Trophoblast cell (in vitro differentiated cells and primary cell): ENCODE measurements at regions not wholly inside any gene's neighbourhood (a gene's known extent, or its start where the extent isn't known, plus 50 kb on each side); places are given as distances from the start of the nearest gene placed in this dataset.

Source experiments
- DNase-seq, 2 donors: peaks; one replicate each; pipeline ENCODE4 v3.0.0-alpha.2; 2016
- H2AFZ ChIP-seq: 2 replicates; pipeline ENCODE4 v1.6.1; 2013; ENCODE audit warnings: low read length, moderate library complexity, mild to moderate bottlenecking; ENCODE audit not compliant: insufficient read depth, poor library complexity
- H2AK5ac ChIP-seq: 2 replicates; pipeline ENCODE4 v1.6.1; 2013; ENCODE audit warnings: mild to moderate bottlenecking, low read length
- H2BK120ac ChIP-seq: 2 replicates; pipeline ENCODE4 v1.6.1; 2013; ENCODE audit warnings: low read length, mild to moderate bottlenecking, moderate library complexity; ENCODE audit not compliant: insufficient read depth, poor library complexity
- H2BK12ac ChIP-seq: 2 replicates; pipeline ENCODE4 v1.6.1; 2013; ENCODE audit warnings: mild to moderate bottlenecking, low read length, moderate library complexity
- H2BK5ac ChIP-seq: 2 replicates; pipeline ENCODE4 v1.6.1; 2013; ENCODE audit warnings: low read length, low read depth, moderate library complexity, mild to moderate bottlenecking; ENCODE audit not compliant: poor library complexity
- H3K14ac ChIP-seq: 2 replicates; pipeline ENCODE4 v1.6.1; 2013; ENCODE audit warnings: mild to moderate bottlenecking, low read length
- H3K18ac ChIP-seq: 2 replicates; pipeline ENCODE4 v1.6.1; 2013; ENCODE audit warnings: mild to moderate bottlenecking, low read length
- H3K23ac ChIP-seq: 2 replicates; pipeline ENCODE4 v1.6.1; 2013; ENCODE audit warnings: low read length
- H3K27ac ChIP-seq: 2 replicates; pipeline ENCODE4 v1.5.1; 2013; ENCODE audit warnings: low read depth, mild to moderate bottlenecking, inconsistent platforms, low read length, moderate library complexity
- H3K27me3 ChIP-seq: 2 replicates; pipeline ENCODE4 v1.6.1; 2013; ENCODE audit warnings: inconsistent platforms, mild to moderate bottlenecking, low read length, moderate library complexity; ENCODE audit not compliant: insufficient read depth
- H3K36me3 ChIP-seq, 2 experiments: 1 replicate in 1 of 2; 2 replicates in 1 of 2; pipeline ENCODE4 v1.6.1; 2013; ENCODE audit warnings: low read length in 2 of 2, mild to moderate bottlenecking in 2 of 2, moderate library complexity in 1 of 2; ENCODE audit not compliant: insufficient read depth in 2 of 2, control insufficient read depth in 1 of 2
- H3K4ac ChIP-seq: 2 replicates; pipeline ENCODE4 v1.6.1; 2013; ENCODE audit warnings: low read depth, mild to moderate bottlenecking, low read length, moderate library complexity
- H3K4me1 ChIP-seq, 2 experiments: 1 replicate in 1 of 2; 2 replicates in 1 of 2; pipeline ENCODE4 v1.6.1; 2013; ENCODE audit warnings: low read length in 2 of 2, mild to moderate bottlenecking in 2 of 2, moderate library complexity in 1 of 2; ENCODE audit not compliant: insufficient read depth in 2 of 2, control insufficient read depth in 1 of 2
- H3K4me2 ChIP-seq: 2 replicates; pipeline ENCODE4 v1.6.1; 2013; ENCODE audit warnings: inconsistent platforms, mild to moderate bottlenecking, low read length, moderate library complexity
- H3K4me3 ChIP-seq: 2 replicates; pipeline ENCODE4 v1.5.1; 2013; ENCODE audit warnings: mild to moderate bottlenecking, low read depth, low read length, inconsistent platforms
- H3K79me1 ChIP-seq: one replicate; pipeline ENCODE4 v1.6.1; 2013; ENCODE audit warnings: low read length
- H3K79me2 ChIP-seq: 2 replicates; pipeline ENCODE4 v1.6.1; 2013; ENCODE audit warnings: low read length, mild to moderate bottlenecking; ENCODE audit not compliant: control insufficient read depth, insufficient read depth, poor library complexity
- H3K9ac ChIP-seq: 2 replicates; pipeline ENCODE4 v1.6.1; 2013; ENCODE audit warnings: mild to moderate bottlenecking, low read length
- H3K9me3 ChIP-seq: 2 replicates; pipeline ENCODE4 v1.6.1; 2013; ENCODE audit warnings: low read depth, mild to moderate bottlenecking, control low read depth, inconsistent platforms, low read length; ENCODE audit not compliant: insufficient read depth
- H4K12ac ChIP-seq: 2 replicates; pipeline ENCODE4 v1.6.1; 2013; ENCODE audit warnings: low read depth, mild to moderate bottlenecking, low read length, moderate library complexity
- H4K8ac ChIP-seq: 2 replicates; pipeline ENCODE4 v1.6.1; 2013; ENCODE audit warnings: low read depth, mild to moderate bottlenecking, low read length, moderate library complexity
- H4K91ac ChIP-seq: one replicate; pipeline ENCODE4 v1.6.1; 2013; ENCODE audit warnings: low read depth, mild to moderate bottlenecking, low read length, moderate library complexity
- WGBS: extraction: QIAGEN DNeasy Blood & Tissue Kit; methylation state at CpG from one replicate; pipeline ENCODE4 v1.1.7; 2013; ENCODE audit warnings: missing lambda C conversion rate; ENCODE audit not compliant: insufficient read length, insufficient coverage; ENCODE audit errors: extremely low coverage; 5-methylcytosine and 5-hydroxymethylcytosine counted together

DNA sequence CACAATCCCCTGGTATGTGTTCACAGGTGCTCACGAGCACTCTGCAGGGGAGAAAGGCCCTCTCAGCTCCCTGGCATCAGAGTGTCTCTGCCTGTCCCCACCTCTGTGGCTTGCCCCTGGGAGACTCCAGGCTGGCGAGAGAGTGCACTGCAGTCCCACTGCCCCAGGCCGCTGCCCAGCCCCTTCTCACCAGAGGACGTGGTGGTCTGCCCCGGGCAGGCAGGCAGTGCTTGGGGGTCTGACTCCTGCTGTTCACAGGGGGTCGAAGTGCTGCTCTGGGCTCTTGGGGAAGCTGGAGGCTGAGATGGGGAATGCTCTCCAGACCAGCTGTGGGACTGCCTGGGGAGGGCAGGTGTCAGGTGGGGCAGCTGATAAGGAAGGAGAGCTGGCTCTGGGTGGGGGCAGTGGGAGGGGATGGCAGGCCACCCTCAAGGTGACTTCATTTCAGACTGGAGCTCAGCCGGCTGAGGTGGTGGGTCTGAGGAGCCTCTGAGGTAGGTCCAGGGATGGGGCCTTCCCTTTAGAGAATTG, 151.0 kb upstream of the B3GAT1 start:
- Histone ChIP-seq H3K9ac (no peak overlapping the region), H3K4me3 (no peak overlapping the region), H3K4me2 (no peak overlapping the region), H3K18ac (no peak overlapping the region), H2BK120ac (no peak overlapping the region), H4K91ac (no peak overlapping the region), H3K79me2 (no peaks in the 10 kb centered on the region), H3K27ac (no peak overlapping the region), H3K27me3 (no peaks in the 10 kb centered on the region), H4K8ac (no peak overlapping the region), H2BK5ac (no peak overlapping the region), H3K4ac (no peak overlapping the region), H3K4me1 (peaks cover 34 to 37% of the 10 kb centered on the region in 2 experiments), H3K9me3 (peaks cover 2% of the 10 kb centered on the region), H2AK5ac (peak overlapping the region; percentile 42), H4K12ac (no peak overlapping the region), H3K14ac (peak overlapping the region; percentile 0), H3K79me1 (peaks cover 14% of the 10 kb centered on the region), H2AFZ (no peak overlapping the region), H3K23ac (no peak overlapping the region), H3K36me3 (no peaks in the 10 kb centered on the region), H2BK12ac (peak overlapping the region; percentile 6)
- DNase-seq = no peak
- no CpG with 5 or more reads among the region's 7 CpGs for WGBS

DNA sequence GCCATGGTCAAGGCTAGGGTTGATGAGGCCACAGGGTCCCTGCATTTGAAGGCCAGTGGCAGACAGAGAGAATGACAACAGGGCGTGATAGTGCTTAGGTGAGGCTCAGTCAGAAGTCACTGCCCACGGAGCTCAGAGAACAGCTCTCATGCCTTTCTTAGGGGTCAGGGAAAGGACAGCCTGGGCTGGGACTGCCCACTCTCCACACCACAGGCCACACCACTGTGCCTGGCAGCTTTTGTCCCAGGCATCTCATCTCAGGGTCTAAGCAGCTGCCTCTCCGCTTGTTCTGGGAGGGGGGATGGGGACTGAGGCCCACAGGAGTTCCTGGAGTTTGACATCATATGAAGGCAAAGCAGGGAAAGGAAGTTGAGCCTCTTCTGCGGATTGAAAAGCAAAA, 150.2 kb upstream of the B3GAT1 start:
- peaks cover 36 to 38% of the 10 kb centered on the region in 2 experiments for H3K4me1 ChIP-seq
- peaks cover 2% of the 10 kb centered on the region for H3K9me3 ChIP-seq
- H3K36me3 ChIP-seq = no peaks in the 10 kb centered on the region
- H3K18ac ChIP-seq = peak overlapping the region; percentile 10
- H3K9ac ChIP-seq = no peak overlapping the region
- peaks cover 14% of the 10 kb centered on the region for H3K79me1 ChIP-seq
- peak overlapping the region; percentile 24 for H3K14ac ChIP-seq
- no peak overlapping the region for H3K4ac ChIP-seq
- no peak for DNase-seq
- no peaks in the 10 kb centered on the region for H3K27me3 ChIP-seq
- H4K8ac ChIP-seq = no peak overlapping the region
- H3K23ac ChIP-seq = no peak overlapping the region
- H4K91ac ChIP-seq = peak overlapping the region; percentile 12
- H3K79me2 ChIP-seq = no peaks in the 10 kb centered on the region
- H2BK5ac ChIP-seq = no peak overlapping the region
- H2BK120ac ChIP-seq = peak overlapping the region; percentile 8
- no peak overlapping the region for H4K12ac ChIP-seq
- peak overlapping the region; percentile 13 for H2AK5ac ChIP-seq
- no peak overlapping the region for H3K4me3 ChIP-seq
- no peak overlapping the region for H3K4me2 ChIP-seq
- WGBS = no CpG with 5 or more reads among the region's 4 CpGs
- no peak overlapping the region for H2AFZ ChIP-seq
- peak overlapping the region; percentile 12 for H3K27ac ChIP-seq
- H2BK12ac ChIP-seq = peak overlapping the region; percentile 11

DNA sequence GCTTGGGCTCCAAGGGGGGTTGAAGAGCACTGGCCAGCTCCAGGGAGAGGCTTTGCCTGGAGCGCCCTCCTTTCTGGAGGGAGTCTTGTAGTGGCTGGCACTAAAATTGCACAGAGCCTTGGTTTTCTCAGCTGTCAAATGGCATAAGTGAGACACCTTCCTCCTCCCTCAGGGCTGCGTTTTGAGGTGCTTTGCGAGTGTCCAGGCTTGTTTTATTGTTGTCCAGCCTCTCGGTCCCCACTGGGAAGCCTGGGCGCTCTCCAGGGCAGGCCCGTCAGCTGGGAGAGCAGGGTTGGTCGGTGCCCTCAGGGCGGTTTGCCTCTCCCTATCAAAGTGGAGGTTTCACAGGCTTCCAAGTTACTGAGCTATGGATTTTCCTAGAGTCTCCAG, 149.3 kb upstream of the B3GAT1 start:
- peak overlapping the region; percentile 39 for H2BK120ac ChIP-seq
- peak overlapping the region; percentile 36 for H4K91ac ChIP-seq
- no peaks in the 10 kb centered on the region for H3K36me3 ChIP-seq
- H3K14ac ChIP-seq = no peak overlapping the region
- no peak overlapping the region for H3K18ac ChIP-seq
- DNase-seq = no peak
- H3K4me1 ChIP-seq = peaks cover 36 to 43% of the 10 kb centered on the region in 2 experiments
- H3K9me3 ChIP-seq = peaks cover 2% of the 10 kb centered on the region
- H4K12ac ChIP-seq = no peak overlapping the region
- peak overlapping the region; percentile 15 for H3K4me2 ChIP-seq
- H3K9ac ChIP-seq = no peak overlapping the region
- no peak overlapping the region for H2BK12ac ChIP-seq
- WGBS = no CpG with 5 or more reads among the region's 8 CpGs
- H3K79me1 ChIP-seq = peaks cover 14% of the 10 kb centered on the region
- H3K27me3 ChIP-seq = no peaks in the 10 kb centered on the region
- peak overlapping the region; percentile 72 for H3K27ac ChIP-seq
- no peak overlapping the region for H2AFZ ChIP-seq
- no peak overlapping the region for H3K4me3 ChIP-seq
- no peak overlapping the region for H2AK5ac ChIP-seq
- peak overlapping the region; percentile 34 for H2BK5ac ChIP-seq
- H3K4ac ChIP-seq = no peak overlapping the region
- H3K79me2 ChIP-seq = no peaks in the 10 kb centered on the region
- no peak overlapping the region for H3K23ac ChIP-seq
- H4K8ac ChIP-seq = no peak overlapping the region

DNA sequence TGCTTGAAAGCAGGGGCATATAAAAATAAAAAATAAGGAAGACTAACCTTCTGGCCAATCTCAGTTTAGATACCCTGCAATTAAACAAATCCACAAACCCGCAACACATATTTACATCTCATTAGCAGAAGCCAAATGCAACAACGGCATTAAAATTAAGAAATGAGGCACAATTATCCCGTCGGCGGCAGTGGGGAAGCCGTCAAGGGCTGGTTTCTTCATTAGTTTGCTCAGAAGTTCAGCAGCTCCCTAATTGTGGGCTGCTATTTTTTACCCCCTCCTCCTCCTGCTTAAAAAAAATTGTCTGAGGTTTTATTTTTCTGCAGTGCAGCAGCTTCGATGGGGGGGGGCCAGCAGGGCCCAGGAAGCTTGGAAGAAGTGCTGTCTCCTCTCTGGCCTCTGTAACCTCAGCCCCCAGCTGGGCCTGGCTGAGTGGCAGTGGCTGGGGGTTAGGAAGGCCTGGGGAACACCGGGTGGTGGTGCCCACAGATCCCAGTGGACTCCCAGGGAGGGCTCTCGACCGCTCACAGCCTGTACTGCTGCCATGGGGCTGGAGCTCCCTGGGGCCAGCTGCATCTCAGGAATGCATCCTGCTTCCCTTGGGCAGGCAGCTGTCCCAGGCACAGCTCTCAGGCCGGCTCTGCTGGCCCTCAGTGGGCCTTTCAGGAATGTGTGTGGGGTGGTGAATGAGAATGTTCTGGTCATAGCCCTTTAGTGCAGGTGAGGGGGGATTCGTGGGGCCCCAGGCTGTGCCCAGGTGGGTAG, 148.7 kb upstream of the B3GAT1 start:
- peaks cover 14% of the 10 kb centered on the region for H3K79me1 ChIP-seq
- peak overlapping the region; percentile 15 for H3K4me2 ChIP-seq
- H3K79me2 ChIP-seq = no peaks in the 10 kb centered on the region
- no peak overlapping the region for H2AK5ac ChIP-seq
- H4K91ac ChIP-seq = peak overlapping the region; percentile 36
- WGBS = no CpG with 5 or more reads among the region's 12 CpGs
- no peak overlapping the region for H3K18ac ChIP-seq
- no peak overlapping the region for H4K12ac ChIP-seq
- peaks cover 2% of the 10 kb centered on the region for H3K9me3 ChIP-seq
- H3K4me3 ChIP-seq = no peak overlapping the region
- no peak overlapping the region for H3K9ac ChIP-seq
- no peak overlapping the region for H2AFZ ChIP-seq
- peak overlapping the region; percentile 34 for H2BK5ac ChIP-seq
- peak overlapping the region; percentile 47 for H2BK12ac ChIP-seq
- H3K36me3 ChIP-seq = no peaks in the 10 kb centered on the region
- peak in 1 of 2 donors; percentile 7 for DNase-seq
- no peak overlapping the region for H3K23ac ChIP-seq
- H3K27me3 ChIP-seq = no peaks in the 10 kb centered on the region
- peak overlapping the region; percentile 72 for H3K27ac ChIP-seq
- peaks cover 36 to 46% of the 10 kb centered on the region in 2 experiments for H3K4me1 ChIP-seq
- H4K8ac ChIP-seq = peak overlapping the region; percentile 11
- peak overlapping the region; percentile 39 for H2BK120ac ChIP-seq
- no peak overlapping the region for H3K14ac ChIP-seq
- no peak overlapping the region for H3K4ac ChIP-seq
